ENCODE measurements at regions not wholly inside any gene's neighbourhood (a gene's known extent, or its start where the extent isn't known, plus 50 kb on each side); places are given as distances from the start of the nearest gene placed in this dataset.

DNA sequence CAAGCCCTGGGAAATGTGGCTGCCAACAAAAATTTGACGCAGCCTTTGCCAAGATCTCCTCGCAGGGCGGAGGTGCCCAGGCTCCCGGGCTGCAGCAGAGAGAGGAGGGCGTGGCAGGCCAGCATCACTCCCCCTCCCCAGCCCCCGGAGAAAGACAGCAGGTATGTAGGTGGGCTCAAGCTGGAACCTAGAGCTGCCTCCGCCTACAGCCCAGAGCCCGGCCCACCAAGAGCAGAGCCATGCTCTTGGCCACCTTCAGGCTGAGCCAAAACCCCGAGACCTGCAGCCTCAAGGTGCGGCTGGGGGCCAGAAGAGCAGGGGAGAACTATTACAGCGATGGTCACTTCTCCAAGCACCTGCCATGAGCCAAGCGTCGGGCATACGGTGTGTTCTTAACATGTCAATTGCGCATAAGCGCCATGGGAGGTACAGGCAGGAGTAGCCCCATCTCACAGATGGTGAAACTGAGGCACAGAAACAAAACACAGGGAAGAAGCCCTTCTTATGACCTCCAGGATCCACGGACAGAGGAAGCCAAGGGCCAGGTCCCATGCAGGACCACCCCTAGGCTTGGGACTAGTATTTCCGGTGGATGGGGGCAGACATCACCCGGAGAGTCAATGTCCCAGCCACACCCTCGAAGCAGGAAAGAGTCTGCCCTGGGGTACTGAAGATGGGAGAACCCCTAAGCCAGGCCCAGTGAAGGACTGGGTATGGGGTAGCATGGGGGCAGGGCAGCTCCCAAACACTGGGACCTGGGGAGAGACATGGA, 109.0 kb downstream of the NCOR2 start:
- TF ChIP-seq CTCF (IDR thresholded peaks at IDR 0.05) (no peak), POLR2A (IDR thresholded peaks at IDR 0.05) (no peak)
